Kidney glomerular epithelial cell (primary cell): ENCODE measurements at regions not wholly inside any gene's neighbourhood (a gene's known extent, or its start where the extent isn't known, plus 50 kb on each side); places are given as distances from the start of the nearest gene placed in this dataset.
"Not testable (repeated sequence)": the region's sequence is repeated elsewhere in the genome, so short reads cannot be mapped to it uniquely, and the experiment has no call there.

Experiments
- DNase-seq: peaks from one replicate; lab custom pipeline; 2025; lab: John Stamatoyannopoulos, UW

- DNase-seq = no peak
Observed at GRCh38 chr7:131961054-131961680, 404.7 kb upstream of the PODXL start.

- DNase-seq = no peak
Observed at GRCh38 chr7:131959106-131959812, 402.8 kb upstream of the PODXL start.

GRCh38 chr7:131957338-131958020, 401.1 kb upstream of the PODXL start:
- DNase-seq = peak; percentile 73

- no peak for DNase-seq
Observed at GRCh38 chr7:131956864-131957263, 400.4 kb upstream of the PODXL start.

- no peak for DNase-seq
Observed at GRCh38 chr7:131955679-131956078, 399.3 kb upstream of the PODXL start.

GRCh38 chr7:131953184-131953583, 396.8 kb upstream of the PODXL start:
- no peak for DNase-seq

- no peak for DNase-seq
Observed at GRCh38 chr7:131952365-131952764, 395.9 kb upstream of the PODXL start.

GRCh38 chr7:131950758-131951157, 394.3 kb upstream of the PODXL start:
- DNase-seq = no peak

GRCh38 chr7:131949659-131950058, 393.2 kb upstream of the PODXL start:
- DNase-seq = no peak

GRCh38 chr7:131948434-131949053, 392.1 kb upstream of the PODXL start:
- DNase-seq = no peak

GRCh38 chr7:131947661-131948060, 391.2 kb upstream of the PODXL start:
- DNase-seq = no peak

- peak; percentile 48 for DNase-seq
Observed at GRCh38 chr7:131945957-131946544, 389.6 kb upstream of the PODXL start.

GRCh38 chr7:131945313-131945911, 389.0 kb upstream of the PODXL start:
- DNase-seq = peak; percentile 5

- no peak for DNase-seq
Observed at GRCh38 chr7:131944556-131945069, 388.2 kb upstream of the PODXL start.

- DNase-seq = no peak
Observed at GRCh38 chr7:131943646-131944045, 387.2 kb upstream of the PODXL start.

- DNase-seq = no peak
Observed at GRCh38 chr7:131943211-131943610, 386.8 kb upstream of the PODXL start.

GRCh38 chr7:131942287-131943150, 386.1 kb upstream of the PODXL start:
- DNase-seq = no peak

GRCh38 chr7:131941291-131941690, 384.9 kb upstream of the PODXL start:
- DNase-seq = no peak

- no peak for DNase-seq
Observed at GRCh38 chr7:131940621-131941165, 384.3 kb upstream of the PODXL start.

GRCh38 chr7:131938788-131939187, 382.4 kb upstream of the PODXL start:
- not testable (repeated sequence) for DNase-seq
